GM12878 (cell line): ENCODE measurements at regions not wholly inside any gene's neighbourhood (a gene's known extent, or its start where the extent isn't known, plus 50 kb on each side); places are given as distances from the start of the nearest gene placed in this dataset.

Source experiments
- IRF4 ChIP-seq: IDR thresholded peaks from 2 replicates; pipeline ENCODE4 v1.6.1; 2011; ENCODE audit warnings: low read depth, low read length
- MYC ChIP-seq: IDR thresholded peaks from 2 replicates; pipeline ENCODE4 v1.6.1; 2011; ENCODE audit warnings: mild to moderate bottlenecking, low read length, moderate library complexity, inconsistent platforms; ENCODE audit not compliant: insufficient read depth, insufficient replicate concordance, insufficient read length, severe bottlenecking
- RELA ChIP-seq: fragments of 450-650 bp; IDR thresholded peaks from 2 replicates; pipeline ENCODE4 v1.8.0; 2014; ENCODE audit warnings: borderline replicate concordance; ENCODE audit not compliant: partially characterized antibody
- SMAD5 ChIP-seq: IDR thresholded peaks from 2 replicates; pipeline ENCODE4 v1.6.1; 2016; ENCODE audit warnings: antibody characterized with exemption, low read depth
- WRNIP1 ChIP-seq: IDR thresholded peaks from 2 replicates; pipeline ENCODE4 v1.6.1; 2011; ENCODE audit warnings: low read depth, low read length, improper control_type of control experiment, borderline replicate concordance
- TF ChIP-seq, protein P1 (sequence below): fragments of 150-350 bp; IDR thresholded peaks from 2 replicates; pipeline ENCODE4 v1.6.1; 2016; ENCODE audit warnings: low read depth, low read length
- TF ChIP-seq, protein P2 (sequence below): IDR thresholded peaks from 2 replicates; pipeline ENCODE4 v1.6.1; 2012; ENCODE audit warnings: low read length, inconsistent platforms
- TF ChIP-seq, protein P3 (sequence below): IDR thresholded peaks from 2 replicates; pipeline ENCODE4 v1.6.1; 2012; ENCODE audit warnings: improper control_type of control experiment, low read depth, low read length; ENCODE audit not compliant: insufficient replicate concordance

DNA sequence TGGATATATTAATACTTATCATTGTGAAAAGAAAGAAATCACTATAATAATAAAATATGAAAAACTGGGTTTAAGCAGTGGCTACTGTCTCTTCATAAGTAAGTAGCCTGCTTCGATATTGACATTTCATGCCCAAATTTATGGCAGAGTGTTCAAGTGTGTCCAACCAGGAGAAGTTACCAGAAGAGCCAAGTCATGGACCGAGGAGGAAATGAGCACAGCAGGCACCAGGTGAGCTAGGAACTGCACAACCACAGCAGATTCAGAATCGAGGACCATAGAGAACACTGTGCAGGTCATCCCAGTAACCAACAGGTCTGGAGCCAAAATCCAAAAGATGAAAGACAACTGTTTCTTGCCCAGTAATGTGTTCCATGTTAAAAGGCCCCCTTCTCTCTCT is 79.9 kb upstream of the ABCB5 start (continued):
- TF ChIP-seq, protein P1, sequence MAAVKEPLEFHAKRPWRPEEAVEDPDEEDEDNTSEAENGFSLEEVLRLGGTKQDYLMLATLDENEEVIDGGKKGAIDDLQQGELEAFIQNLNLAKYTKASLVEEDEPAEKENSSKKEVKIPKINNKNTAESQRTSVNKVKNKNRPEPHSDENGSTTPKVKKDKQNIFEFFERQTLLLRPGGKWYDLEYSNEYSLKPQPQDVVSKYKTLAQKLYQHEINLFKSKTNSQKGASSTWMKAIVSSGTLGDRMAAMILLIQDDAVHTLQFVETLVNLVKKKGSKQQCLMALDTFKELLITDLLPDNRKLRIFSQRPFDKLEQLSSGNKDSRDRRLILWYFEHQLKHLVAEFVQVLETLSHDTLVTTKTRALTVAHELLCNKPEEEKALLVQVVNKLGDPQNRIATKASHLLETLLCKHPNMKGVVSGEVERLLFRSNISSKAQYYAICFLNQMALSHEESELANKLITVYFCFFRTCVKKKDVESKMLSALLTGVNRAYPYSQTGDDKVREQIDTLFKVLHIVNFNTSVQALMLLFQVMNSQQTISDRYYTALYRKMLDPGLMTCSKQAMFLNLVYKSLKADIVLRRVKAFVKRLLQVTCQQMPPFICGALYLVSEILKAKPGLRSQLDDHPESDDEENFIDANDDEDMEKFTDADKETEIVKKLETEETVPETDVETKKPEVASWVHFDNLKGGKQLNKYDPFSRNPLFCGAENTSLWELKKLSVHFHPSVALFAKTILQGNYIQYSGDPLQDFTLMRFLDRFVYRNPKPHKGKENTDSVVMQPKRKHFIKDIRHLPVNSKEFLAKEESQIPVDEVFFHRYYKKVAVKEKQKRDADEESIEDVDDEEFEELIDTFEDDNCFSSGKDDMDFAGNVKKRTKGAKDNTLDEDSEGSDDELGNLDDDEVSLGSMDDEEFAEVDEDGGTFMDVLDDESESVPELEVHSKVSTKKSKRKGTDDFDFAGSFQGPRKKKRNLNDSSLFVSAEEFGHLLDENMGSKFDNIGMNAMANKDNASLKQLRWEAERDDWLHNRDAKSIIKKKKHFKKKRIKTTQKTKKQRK = no peak
- TF ChIP-seq RELA = no peak
- no peak for TF ChIP-seq SMAD5
- TF ChIP-seq, protein P2, sequence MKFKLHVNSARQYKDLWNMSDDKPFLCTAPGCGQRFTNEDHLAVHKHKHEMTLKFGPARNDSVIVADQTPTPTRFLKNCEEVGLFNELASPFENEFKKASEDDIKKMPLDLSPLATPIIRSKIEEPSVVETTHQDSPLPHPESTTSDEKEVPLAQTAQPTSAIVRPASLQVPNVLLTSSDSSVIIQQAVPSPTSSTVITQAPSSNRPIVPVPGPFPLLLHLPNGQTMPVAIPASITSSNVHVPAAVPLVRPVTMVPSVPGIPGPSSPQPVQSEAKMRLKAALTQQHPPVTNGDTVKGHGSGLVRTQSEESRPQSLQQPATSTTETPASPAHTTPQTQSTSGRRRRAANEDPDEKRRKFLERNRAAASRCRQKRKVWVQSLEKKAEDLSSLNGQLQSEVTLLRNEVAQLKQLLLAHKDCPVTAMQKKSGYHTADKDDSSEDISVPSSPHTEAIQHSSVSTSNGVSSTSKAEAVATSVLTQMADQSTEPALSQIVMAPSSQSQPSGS = no peak
- TF ChIP-seq IRF4 = no peak
- TF ChIP-seq, protein P3, sequence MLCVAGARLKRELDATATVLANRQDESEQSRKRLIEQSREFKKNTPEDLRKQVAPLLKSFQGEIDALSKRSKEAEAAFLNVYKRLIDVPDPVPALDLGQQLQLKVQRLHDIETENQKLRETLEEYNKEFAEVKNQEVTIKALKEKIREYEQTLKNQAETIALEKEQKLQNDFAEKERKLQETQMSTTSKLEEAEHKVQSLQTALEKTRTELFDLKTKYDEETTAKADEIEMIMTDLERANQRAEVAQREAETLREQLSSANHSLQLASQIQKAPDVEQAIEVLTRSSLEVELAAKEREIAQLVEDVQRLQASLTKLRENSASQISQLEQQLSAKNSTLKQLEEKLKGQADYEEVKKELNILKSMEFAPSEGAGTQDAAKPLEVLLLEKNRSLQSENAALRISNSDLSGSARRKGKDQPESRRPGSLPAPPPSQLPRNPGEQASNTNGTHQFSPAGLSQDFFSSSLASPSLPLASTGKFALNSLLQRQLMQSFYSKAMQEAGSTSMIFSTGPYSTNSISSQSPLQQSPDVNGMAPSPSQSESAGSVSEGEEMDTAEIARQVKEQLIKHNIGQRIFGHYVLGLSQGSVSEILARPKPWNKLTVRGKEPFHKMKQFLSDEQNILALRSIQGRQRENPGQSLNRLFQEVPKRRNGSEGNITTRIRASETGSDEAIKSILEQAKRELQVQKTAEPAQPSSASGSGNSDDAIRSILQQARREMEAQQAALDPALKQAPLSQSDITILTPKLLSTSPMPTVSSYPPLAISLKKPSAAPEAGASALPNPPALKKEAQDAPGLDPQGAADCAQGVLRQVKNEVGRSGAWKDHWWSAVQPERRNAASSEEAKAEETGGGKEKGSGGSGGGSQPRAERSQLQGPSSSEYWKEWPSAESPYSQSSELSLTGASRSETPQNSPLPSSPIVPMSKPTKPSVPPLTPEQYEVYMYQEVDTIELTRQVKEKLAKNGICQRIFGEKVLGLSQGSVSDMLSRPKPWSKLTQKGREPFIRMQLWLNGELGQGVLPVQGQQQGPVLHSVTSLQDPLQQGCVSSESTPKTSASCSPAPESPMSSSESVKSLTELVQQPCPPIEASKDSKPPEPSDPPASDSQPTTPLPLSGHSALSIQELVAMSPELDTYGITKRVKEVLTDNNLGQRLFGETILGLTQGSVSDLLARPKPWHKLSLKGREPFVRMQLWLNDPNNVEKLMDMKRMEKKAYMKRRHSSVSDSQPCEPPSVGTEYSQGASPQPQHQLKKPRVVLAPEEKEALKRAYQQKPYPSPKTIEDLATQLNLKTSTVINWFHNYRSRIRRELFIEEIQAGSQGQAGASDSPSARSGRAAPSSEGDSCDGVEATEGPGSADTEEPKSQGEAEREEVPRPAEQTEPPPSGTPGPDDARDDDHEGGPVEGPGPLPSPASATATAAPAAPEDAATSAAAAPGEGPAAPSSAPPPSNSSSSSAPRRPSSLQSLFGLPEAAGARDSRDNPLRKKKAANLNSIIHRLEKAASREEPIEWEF = no peak
- no peak for TF ChIP-seq WRNIP1
- no peak for TF ChIP-seq MYC
- TF ChIP-seq, all 136 proteins: peak for 0
